HUDEP-2 (cell line): ENCODE measurements at regions not wholly inside any gene's neighbourhood (a gene's known extent, or its start where the extent isn't known, plus 50 kb on each side); places are given as distances from the start of the nearest gene placed in this dataset.
"Not testable (repeated sequence)": the region's sequence is repeated elsewhere in the genome, so short reads cannot be mapped to it uniquely, and the experiment has no call there.

ENCODE experiments used
- DNase-seq, 76 experiments: peaks; one replicate each; lab custom pipeline; 2025; ENCODE audit not compliant: unreplicated experiment in 76 of 76; lab: John Stamatoyannopoulos, UW

- no peak for DNase-seq
These were observed 270.2 kb upstream of the MVB12B start for GRCh38 chr9:126056312-126057021.

DNA sequence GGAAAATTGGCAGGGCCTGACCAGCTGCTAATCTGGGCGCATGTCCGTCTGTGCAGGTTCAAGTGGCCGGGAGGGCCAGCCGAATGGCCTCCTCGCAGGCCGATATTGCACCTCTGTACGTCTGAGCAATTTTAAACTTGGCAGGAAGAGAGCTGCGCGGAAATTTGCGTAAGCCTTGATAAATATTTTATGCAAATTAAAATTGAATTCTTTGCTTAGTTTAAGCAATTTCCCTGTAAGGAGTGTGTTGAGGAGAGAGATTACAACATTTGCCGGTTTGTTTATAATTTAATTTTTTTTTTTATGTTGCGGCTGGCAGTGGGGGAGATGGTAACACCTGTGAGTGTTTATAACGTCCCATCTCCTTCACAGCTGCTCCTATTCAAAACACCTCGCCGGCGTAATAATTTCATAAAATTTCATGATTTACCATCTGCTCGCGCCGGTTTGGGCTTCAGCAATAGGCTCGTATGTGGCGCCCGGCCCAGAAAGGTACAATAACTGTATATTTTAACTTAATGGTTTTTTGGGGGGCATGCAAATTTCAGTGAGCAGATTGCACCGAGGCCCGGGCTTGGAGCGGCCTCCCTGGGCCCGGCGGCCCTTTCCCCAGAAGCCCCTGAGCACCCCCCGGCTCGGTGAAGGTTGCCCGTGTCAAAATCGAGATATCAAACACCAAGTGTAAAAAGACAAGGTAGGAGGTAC is 269.4 kb upstream of the MVB12B start:
- no peak for DNase-seq

DNA sequence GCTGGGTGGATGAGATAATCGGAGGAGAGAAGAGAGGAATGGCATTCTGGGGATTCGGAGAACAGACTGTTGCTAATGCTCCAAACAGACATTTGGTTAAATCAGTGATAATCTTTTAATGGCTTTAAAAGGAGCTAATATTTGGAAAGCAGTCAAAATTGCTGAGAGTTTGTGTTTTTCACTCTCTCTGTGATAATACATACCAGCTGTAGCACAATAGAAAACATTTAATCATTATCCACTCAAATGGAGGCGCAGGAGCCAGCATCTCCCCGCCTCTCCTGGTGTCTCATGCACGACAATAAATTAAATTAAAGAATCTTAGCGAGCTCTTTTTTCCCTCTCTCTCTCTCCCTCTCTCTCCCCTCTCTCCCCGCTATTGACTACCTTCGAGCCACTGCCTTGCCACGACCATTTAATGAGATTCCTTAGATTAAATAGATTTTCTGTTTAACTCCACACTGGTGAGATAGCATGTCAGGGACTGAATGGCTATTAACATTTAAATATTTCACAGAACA is 268.6 kb upstream of the MVB12B start:
- DNase-seq: no peak

- no peak for DNase-seq
These were observed 268.0 kb upstream of the MVB12B start for GRCh38 chr9:126058591-126058990.

DNA sequence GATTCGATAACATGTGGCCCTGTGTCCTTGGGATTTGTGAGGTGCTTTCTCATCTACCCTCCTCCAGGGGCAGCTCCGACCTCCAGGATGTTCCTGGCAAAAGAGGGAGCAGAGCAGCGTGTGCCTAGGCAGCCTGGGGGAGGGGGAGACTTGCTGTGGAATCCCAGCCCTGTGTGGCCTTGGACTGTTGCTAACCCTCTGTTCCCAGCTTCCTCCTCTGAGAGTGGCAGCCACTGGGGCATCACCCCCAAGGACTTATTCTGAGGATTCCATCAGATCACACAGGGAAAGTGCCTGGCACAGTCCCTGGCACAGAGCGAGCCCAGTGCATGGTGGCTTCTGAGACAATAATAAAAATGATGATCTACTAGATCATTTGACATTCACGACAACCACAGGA is 265.1 kb upstream of the MVB12B start:
- DNase-seq: no peak

DNA sequence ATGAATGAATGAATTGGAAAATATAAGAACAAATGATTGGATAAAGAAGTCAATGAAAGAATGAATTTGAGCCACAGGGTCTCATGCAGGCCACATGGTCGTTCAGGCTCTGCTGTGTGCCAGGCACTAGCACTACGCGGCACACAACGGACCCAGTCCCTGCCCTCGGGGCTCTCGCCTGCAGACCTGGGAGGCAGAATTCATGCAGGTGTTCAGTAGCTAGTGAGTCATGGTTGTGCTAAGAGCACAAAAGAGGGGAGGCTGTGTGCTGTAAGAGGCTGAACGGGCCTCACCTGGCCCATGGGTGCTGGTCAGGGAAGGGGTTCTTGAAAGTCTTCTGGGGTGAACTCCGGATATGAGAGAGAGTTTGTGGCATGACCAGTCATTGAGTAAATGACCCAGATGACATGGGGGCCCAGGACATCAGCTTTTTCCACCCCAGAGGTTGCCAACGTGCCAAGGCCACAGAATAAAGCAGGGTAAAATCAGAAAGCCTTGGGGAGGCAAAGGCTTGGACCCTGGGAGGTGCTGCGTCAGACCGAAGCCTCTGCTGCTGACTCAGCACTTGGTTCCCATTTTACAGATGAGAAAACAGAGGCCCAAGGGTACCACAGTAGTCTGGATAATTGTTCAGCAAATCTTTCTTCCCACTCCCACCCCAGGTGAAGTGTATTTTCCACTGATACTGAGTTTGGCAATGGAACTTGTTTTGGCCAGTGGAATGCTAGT is 264.3 kb upstream of the MVB12B start:
- no peak for DNase-seq

DNA sequence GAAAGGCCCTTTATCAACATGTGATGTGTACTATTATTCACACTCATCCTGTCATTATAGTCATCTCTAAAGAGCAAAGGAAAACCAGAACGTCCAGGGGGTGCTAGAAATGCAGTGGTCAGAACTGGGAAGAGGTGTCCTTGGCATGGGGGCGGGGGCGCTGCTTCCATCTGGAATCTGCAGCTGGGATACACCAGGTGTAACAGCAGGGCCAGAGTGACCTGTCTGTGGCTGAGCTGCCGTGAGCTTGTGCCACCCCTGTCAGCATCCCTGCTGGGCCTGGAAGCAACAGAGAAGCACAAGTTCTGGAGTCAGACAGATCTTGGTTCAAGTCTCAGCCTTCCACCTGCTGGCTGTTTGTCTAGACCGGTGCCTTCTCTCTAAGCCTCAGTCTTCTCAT is 263.3 kb upstream of the MVB12B start:
- DNase-seq: no peak

DNA sequence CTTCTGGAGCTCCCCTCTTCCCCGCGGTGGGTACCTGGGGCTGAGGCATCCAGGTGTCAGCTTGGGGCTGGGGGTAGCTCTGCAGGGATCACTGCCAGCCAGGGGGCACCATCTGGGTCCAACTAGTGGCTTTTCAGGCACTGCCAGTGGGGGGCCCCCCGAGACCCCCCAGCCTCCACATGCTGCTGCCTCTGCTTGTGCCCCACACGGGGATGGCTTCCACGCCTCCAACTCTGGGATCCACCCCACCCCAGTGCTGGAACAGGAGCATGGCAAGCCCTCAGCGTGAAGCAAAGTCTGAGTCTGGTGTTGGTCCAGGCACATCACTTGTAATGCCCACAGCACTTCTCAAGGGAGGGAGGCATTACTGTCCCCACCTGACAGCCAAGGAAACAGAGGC is 260.5 kb upstream of the MVB12B start:
- no peak for DNase-seq

GRCh38 chr9:126067031-126067734 is 259.4 kb upstream of the MVB12B start:
- DNase-seq: no peak

- DNase-seq: no peak
These were observed 257.9 kb upstream of the MVB12B start for GRCh38 chr9:126068534-126069230.

DNA sequence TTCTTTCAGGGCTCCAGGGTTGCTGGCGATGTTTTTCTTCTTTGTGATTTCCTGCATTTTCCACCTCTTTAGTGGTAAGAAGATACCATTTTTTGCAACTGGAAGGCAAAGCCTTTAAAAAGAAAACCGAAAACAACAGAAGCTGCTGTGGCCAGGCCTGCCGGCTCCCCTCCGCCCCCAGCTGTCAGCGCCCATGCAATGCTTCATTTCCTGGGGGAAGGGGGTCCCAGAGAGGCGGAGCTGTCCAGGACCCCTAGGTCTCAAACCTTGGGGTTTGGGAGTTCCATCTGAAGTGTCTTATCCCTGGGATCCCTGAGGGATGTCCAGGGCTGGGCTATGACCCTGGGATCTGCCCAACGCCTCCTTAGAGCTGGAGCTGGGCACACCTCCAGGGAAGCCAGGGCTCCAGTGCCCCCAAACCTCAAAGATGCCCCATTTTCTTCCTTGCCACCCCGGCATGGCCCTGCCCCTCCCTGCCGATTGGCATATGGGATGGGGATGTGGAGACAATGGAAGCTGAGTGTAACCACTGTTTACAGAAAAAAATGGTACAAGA is 257.2 kb upstream of the MVB12B start:
- DNase-seq: no peak

DNA sequence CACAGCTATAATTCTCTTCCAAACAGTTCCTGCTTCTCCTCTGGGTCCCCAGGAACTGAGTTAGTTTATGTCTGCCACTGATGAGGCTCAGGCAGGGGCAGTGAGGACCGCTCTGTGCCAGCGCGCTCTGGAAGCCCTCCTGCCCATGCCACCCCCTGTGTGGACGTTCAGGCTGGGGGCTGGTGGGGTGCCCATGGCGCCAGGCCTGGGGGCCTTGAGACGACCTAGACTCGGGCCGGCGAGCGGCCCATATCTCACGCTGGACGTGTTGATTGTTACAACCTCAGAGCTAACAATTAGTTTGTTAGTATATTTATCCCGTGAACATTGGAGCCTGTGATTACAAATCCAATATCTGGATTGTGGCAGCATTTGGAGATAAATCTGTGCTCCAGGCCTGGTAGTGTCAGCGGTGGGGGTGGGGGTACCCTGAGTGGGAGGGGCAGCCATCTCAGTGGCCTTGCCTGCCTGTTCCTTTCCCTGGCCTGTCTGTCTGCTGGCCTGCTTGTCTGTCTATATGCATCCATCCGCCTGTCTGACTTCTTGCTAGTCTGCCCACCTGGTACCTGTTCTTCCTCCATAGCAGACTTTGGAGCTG is 256.5 kb upstream of the MVB12B start:
- no peak for DNase-seq

GRCh38 chr9:126071076-126071750 is 255.4 kb upstream of the MVB12B start:
- no peak for DNase-seq

- DNase-seq: not testable (repeated sequence)
These were observed 249.0 kb upstream of the MVB12B start for GRCh38 chr9:126077656-126078055.

DNA sequence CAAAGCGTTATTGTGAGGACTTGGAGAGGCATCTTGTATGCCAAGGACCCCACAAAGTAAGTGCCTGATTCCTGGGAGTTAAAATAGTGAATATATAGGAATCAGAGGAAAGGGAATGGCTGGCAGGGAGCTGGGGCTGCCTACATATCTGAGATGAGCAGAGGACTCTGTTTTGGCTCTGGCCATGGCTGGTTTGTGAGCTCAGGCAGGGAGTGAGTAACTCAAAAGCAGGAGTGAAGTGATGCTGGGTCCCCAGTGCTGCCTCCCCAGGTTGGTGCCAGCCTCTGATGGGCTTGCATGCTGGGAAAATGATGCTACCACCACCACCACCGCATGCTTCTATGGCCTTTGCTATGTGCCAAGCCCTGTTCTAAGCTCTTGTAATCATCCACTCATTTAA is 246.0 kb upstream of the MVB12B start:
- no peak for DNase-seq

DNA sequence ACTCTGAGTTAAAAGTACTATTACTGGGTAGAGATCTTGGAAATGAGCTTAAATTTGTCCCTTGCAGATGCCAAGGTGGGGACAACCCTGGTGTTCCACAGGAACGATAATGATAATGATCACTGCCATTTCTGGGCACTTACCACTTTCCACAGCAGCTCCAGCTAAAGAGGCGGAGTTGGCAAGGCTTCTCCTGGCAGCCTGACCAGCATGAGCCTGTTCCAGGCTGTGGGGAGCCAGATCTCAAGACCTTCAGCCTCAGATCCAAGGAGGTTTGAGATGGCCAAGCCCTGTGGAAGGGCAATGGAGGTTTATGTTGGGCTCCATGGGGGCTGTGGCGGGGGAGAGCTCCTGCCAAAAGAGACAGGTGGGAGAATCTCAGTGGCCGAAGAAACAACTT is 244.9 kb upstream of the MVB12B start:
- DNase-seq: no peak

GRCh38 chr9:126084008-126084407 is 242.6 kb upstream of the MVB12B start:
- DNase-seq: no peak

- DNase-seq: no peak
These were observed 241.9 kb upstream of the MVB12B start for GRCh38 chr9:126084696-126085095.

- no peak for DNase-seq
These were observed 241.5 kb upstream of the MVB12B start for GRCh38 chr9:126085170-126085569.
